Caco-2 (cell line): ENCODE measurements at regions not wholly inside any gene's neighbourhood (a gene's known extent, or its start where the extent isn't known, plus 50 kb on each side); places are given as distances from the start of the nearest gene placed in this dataset.

Source experiments
- BruUV-seq: library from RNA; stranded (reverse); fragments of 400-500 nt; replicated peaks from 2 replicates; lab custom pipeline; 2021; lab: Mats Ljungman, UMichigan
- CTCF ChIA-PET: fragments of 300-600 bp; sonication (Branson Sonifier 250); formaldehyde crosslinking; loops from one replicate; lab custom pipeline; 2022; ENCODE audit warnings: antibody characterized with exemption; lab: Charles Lee
- POLR2A ChIA-PET: fragments of 300-600 bp; sonication (Branson Sonifier 250); formaldehyde crosslinking; loops from one replicate; lab custom pipeline; 2022; ENCODE audit warnings: antibody characterized with exemption; lab: Charles Lee
- DNase-seq, 2 experiments: peaks; one replicate each; pipeline versions ENCODE4 v3.0.0 to v3.0.0-alpha.2; 2020 to 2022
- H3K27me3 ChIP-seq: replicated peaks from 2 replicates; pipeline ENCODE4 v1.6.0; 2011; ENCODE audit warnings: low read length; ENCODE audit not compliant: control insufficient read depth, insufficient read depth
- H3K36me3 ChIP-seq: 2 replicates; pipeline ENCODE4 v1.5.1; 2011; ENCODE audit warnings: low read length; ENCODE audit not compliant: control insufficient read depth, insufficient read depth
- H3K4me1 ChIP-seq: fragments of 250-450 bp; sonication (Bioruptor Pico); 2 replicates; pipeline ENCODE4 v1.5.1; 2020; ENCODE audit warnings: mild to moderate bottlenecking
- H3K4me3 ChIP-seq: 2 replicates; pipeline ENCODE4 v1.5.1; 2011; ENCODE audit warnings: low read depth, mild to moderate bottlenecking, control low read depth, low read length
- H3K9me3 ChIP-seq: fragments of 250-450 bp; sonication (Bioruptor Pico); 2 replicates; pipeline ENCODE4 v1.5.1; 2020; ENCODE audit warnings: mild to moderate bottlenecking, moderate library complexity
- H3K27ac Mint-ChIP-seq: one replicate; pipeline ENCODE4 v1.8.0; 2022; ENCODE audit warnings: mixed read lengths; ENCODE audit not compliant: unreplicated experiment
- H3K27me3 Mint-ChIP-seq: one replicate; pipeline ENCODE4 v1.8.0; 2022; ENCODE audit warnings: mixed read lengths; ENCODE audit not compliant: insufficient read depth, unreplicated experiment
- H3K36me3 Mint-ChIP-seq: one replicate; pipeline ENCODE4 v1.8.0; 2022; ENCODE audit warnings: mild to moderate bottlenecking, mixed read lengths; ENCODE audit not compliant: insufficient read depth, unreplicated experiment
- H3K4me1 Mint-ChIP-seq: one replicate; pipeline ENCODE4 v1.8.0; 2022; ENCODE audit warnings: low read depth, mixed read lengths; ENCODE audit not compliant: unreplicated experiment
- H3K4me3 Mint-ChIP-seq: one replicate; pipeline ENCODE4 v1.8.0; 2022; ENCODE audit warnings: mild to moderate bottlenecking, moderate library complexity, mixed read lengths; ENCODE audit not compliant: unreplicated experiment
- H3K9me3 Mint-ChIP-seq: one replicate; pipeline ENCODE4 v1.8.0; 2022; ENCODE audit warnings: mixed read lengths; ENCODE audit not compliant: unreplicated experiment
- CTCF ChIP-seq, 2 experiments: fragments of 200-600 bp in 1 of 2; IDR thresholded peaks; 1 replicate in 1 of 2; 2 replicates in 1 of 2; pipeline versions ENCODE4 v1.5.1 to v1.8.0; 2011 to 2022; ENCODE audit warnings: antibody characterized with exemption in 1 of 2, control low read depth in 1 of 2, inconsistent platforms in 1 of 2, low read depth in 1 of 2, low read length in 1 of 2, mild to moderate bottlenecking in 1 of 2, moderate library complexity in 1 of 2; ENCODE audit not compliant: insufficient read depth in 1 of 2, severe bottlenecking in 1 of 2, unreplicated experiment in 1 of 2
- intact Hi-C: fragments of 100-400 bp; cut with micrococcal nuclease; formaldehyde crosslinking; loops from one replicate; pipeline ENCODE4 v1.10.0; 2022; ENCODE audit not compliant: unreplicated experiment

GRCh38 chr1:4315202-4315601 lies 339.2 kb upstream of the AJAP1 start:
- no TSS peak for BruUV-seq
- Mint-ChIP-seq H3K27ac (no peak overlapping the region), H3K4me3 (no peak overlapping the region), H3K9me3 (peaks cover 25% of the 10 kb centered on the region), H3K4me1 (no peaks in the 10 kb centered on the region), H3K27me3 (no peaks in the 10 kb centered on the region), H3K36me3 (no peaks in the 10 kb centered on the region)
- intact Hi-C loops = no loop called here
- ChIA-PET POLR2A (no interaction called here), CTCF (no interaction called here)
- Histone ChIP-seq H3K36me3 (no peaks in the 10 kb centered on the region), H3K9me3 (no peaks in the 10 kb centered on the region), H3K27me3 (no peaks in the 10 kb centered on the region), H3K4me1 (no peaks in the 10 kb centered on the region), H3K4me3 (no peak overlapping the region)
- no peak for DNase-seq
- no peak for TF ChIP-seq CTCF (IDR thresholded peaks at IDR 0.05; ENCODE audit: insufficient read depth in 1 of 2, low read depth in 1 of 2, low read length in 1 of 2, severe bottlenecking in 1 of 2, unreplicated experiment in 1 of 2)

- Mint-ChIP-seq H3K36me3 (no peaks in the 10 kb centered on the region), H3K27ac (no peak overlapping the region), H3K9me3 (peaks cover 25% of the 10 kb centered on the region), H3K4me3 (no peak overlapping the region), H3K4me1 (no peaks in the 10 kb centered on the region), H3K27me3 (no peaks in the 10 kb centered on the region)
- Histone ChIP-seq H3K27me3 (no peaks in the 10 kb centered on the region), H3K4me3 (no peak overlapping the region), H3K36me3 (no peaks in the 10 kb centered on the region), H3K9me3 (no peaks in the 10 kb centered on the region), H3K4me1 (no peaks in the 10 kb centered on the region)
- POLR2A ChIA-PET = no interaction called here
- intact Hi-C loops = no loop called here
- no peak for DNase-seq
- CTCF ChIA-PET = no interaction called here
- BruUV-seq = no TSS peak
- no peak for TF ChIP-seq CTCF (IDR thresholded peaks at IDR 0.05; ENCODE audit: insufficient read depth in 1 of 2, low read depth in 1 of 2, low read length in 1 of 2, severe bottlenecking in 1 of 2, unreplicated experiment in 1 of 2)
These were observed 337.2 kb upstream of the AJAP1 start for GRCh38 chr1:4317207-4317606.

- no peak overlapping the region for H3K4me3 Mint-ChIP-seq
- no peaks in the 10 kb centered on the region for H3K4me1 Mint-ChIP-seq
- H3K36me3 Mint-ChIP-seq = no peaks in the 10 kb centered on the region
- CTCF ChIA-PET = no interaction called here
- no peak for TF ChIP-seq CTCF (IDR thresholded peaks at IDR 0.05; ENCODE audit: insufficient read depth in 1 of 2, low read depth in 1 of 2, low read length in 1 of 2, severe bottlenecking in 1 of 2, unreplicated experiment in 1 of 2)
- DNase-seq = no peak
- H3K27me3 Mint-ChIP-seq = no peaks in the 10 kb centered on the region
- POLR2A ChIA-PET = no interaction called here
- Histone ChIP-seq H3K4me1 (no peaks in the 10 kb centered on the region), H3K36me3 (no peaks in the 10 kb centered on the region), H3K9me3 (no peaks in the 10 kb centered on the region), H3K27me3 (no peaks in the 10 kb centered on the region), H3K4me3 (no peak overlapping the region)
- H3K27ac Mint-ChIP-seq = no peak overlapping the region
- BruUV-seq = no TSS peak
- peaks cover 25% of the 10 kb centered on the region for H3K9me3 Mint-ChIP-seq
- intact Hi-C loops = no loop called here
These were observed 335.7 kb upstream of the AJAP1 start for GRCh38 chr1:4318720-4319119.
